Endometrium (tissue), 2 donors: ENCODE measurements at regions not wholly inside any gene's neighbourhood (a gene's known extent, or its start where the extent isn't known, plus 50 kb on each side); places are given as distances from the start of the nearest gene placed in this dataset.

Experiments
- FAIRE-seq: peaks from 2 replicates; lab custom pipeline; 2012; peaks lifted over from hg19 to GRCh38; lab: Jason Lieb, UNC
- donor health status: control.
- donor health status: control.

GRCh38 chr10:44820094-44820493, 91.0 kb upstream of the TMEM72 start:
- no peak for FAIRE-seq

- no peak for FAIRE-seq
These were observed 89.8 kb upstream of the TMEM72 start for GRCh38 chr10:44821290-44821689.

DNA sequence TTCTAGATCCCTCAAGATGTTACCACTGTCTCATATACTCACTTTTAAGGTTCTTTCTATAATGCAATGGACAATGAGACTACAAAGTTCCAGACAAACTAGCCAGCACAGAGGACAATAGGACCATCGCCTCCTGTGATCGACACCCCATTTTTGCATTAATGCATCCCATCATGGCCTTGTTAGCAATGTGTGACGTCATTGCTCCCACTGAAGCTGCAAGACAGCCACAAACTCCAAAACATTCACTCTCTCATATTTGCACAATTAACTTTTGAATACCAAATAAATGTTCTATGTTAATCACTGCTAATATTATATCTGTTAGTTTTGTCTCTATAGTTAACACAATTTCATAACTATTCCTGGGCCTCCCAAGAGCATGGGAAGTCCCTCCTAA, 88.8 kb upstream of the TMEM72 start:
- no peak for FAIRE-seq

DNA sequence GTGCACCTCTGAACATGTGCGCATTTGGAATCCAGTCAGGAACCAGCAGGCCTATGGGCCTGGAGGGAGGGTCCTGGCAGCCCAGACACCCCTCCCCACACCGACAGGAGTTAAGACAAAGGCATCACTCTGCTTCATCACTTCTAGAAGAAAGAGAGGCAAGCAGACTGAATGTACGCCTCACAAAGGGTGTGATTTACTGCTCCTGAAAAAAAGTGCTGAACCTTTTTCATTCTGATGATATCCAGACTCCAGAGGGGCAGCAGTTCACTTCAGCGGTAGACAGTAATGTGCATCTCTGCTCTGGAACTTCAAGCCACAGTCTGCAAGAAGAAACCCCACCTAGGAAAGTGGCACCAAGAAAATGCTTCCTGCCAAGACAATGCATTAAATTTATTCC, 88.2 kb upstream of the TMEM72 start:
- no peak for FAIRE-seq

DNA sequence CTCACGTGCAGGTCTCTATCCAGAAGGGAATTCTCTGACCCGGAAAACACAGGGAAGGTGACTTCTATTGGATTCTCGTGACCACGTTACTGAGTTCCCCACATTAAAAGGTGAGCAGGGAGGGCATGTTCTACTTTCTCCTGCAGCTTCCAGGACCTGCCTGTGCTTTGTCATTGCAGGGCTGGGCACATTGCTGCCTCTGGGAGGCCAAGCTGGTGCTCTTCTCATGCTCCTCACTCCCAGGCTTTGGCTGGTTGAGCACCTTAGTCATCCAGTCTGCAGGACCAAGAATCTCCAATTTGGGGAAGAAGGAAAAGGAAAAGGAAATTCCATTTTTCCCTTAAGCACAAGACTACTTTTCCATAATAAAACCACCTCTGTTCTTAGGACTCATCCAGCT, 86.5 kb upstream of the TMEM72 start:
- no peak for FAIRE-seq

DNA sequence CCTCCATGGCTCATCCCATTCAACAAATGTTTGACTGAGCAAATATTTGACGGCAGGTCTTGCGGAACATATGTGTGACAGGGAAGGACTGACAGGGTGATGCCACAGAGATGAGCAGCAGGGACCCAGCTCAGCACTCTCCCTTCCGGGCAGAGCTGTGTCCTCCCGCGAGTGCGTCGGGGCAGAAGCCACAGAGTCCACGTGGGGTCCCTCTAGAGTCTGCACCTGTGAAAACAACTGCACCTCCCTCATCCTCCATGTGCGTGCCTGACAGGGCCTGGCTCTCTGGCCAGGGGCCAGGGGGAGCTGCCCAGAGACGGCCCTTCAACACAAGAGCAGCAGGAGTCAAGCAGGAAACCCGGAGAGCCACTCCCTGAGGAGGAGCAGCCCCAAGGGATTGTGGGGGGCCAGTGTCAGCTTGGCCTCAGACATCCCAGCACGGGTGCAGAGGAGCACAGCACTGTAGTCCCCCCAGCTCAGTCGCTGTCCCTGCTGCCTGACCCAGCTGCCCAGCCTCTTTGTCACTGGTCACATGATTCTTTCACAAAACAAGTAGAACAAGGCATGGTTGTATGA, 83.6 kb upstream of the TMEM72 start:
- FAIRE-seq: no peak

GRCh38 chr10:44828508-44829142, 82.5 kb upstream of the TMEM72 start:
- no peak for FAIRE-seq

GRCh38 chr10:44829426-44829825, 81.7 kb upstream of the TMEM72 start:
- FAIRE-seq: no peak

DNA sequence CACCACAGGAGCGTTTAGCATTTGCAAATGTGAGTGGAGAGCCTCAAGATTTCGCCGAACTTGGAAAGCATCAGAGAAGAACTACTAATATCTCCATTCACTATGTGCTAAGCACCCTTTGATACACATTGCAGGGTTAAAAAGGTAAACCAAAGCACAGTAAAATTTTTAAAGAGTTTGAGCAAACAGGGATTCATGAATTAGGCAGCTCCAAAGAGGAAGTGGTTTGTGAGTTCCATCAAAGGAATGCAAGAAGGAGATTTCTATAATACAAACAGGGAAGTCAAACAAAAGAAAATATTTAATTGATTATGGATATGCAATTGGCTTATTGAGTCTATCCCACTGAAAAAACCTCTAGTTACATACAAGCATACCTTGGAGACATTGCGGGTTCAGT, 81.1 kb upstream of the TMEM72 start:
- no peak for FAIRE-seq

DNA sequence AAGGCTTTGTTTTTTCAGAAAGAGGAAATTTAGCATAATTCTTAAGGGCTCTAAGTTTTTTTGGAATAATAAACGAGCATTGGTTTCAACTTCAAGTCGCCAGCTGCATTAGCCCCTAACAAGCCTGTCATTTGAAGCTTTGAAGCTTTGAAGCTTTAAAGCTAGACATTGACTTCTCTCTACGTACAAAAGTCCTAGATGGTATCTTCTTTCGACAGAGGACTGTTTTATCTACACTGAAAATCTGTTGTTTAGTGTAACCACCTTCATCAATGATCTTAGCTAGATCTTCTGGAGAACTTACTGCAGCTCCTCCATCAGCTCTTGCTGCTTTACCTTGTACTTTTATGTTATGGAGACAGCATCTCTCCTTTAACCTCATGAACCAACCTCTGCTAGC, 79.6 kb upstream of the TMEM72 start:
- no peak for FAIRE-seq

DNA sequence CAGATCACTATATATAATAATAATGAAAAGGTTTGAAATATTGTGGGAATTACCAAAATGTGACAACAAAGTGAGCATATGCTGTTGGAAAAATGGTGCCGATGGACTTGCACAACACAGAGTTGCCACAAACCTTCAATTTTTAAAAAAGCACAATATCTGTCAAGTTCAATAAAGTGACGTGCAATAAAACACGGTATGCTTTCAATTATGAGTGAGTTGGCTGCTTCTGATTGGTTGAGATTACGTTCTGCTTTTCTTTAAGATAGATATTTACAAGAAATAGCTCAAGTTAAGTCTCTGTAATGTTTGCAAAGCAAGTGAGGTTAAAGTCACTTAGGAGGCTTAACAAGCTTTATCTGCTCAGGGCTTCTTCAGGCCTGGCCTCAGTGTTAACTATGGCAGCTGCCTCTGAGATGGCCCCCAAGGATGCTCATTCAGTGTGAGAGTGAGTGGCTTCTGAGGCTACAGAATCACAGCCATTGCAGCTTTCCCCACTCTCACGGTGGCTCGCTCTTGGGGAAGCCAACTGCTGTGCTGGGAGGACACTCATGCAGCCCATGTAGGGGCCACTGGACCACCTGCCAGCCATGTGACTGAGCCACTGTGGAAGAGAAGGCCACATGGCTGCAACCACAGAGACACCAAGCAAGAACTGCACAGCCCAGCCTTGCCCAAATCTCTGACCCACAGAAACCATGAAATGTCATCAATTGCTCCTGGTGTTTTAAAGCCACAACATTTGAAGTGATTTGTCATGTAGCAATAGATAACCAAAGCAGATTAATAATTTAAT, 78.3 kb upstream of the TMEM72 start:
- FAIRE-seq: no peak

- no peak for FAIRE-seq
These were observed 77.0 kb upstream of the TMEM72 start for GRCh38 chr10:44834131-44834530.

- FAIRE-seq: no peak
These were observed 75.8 kb upstream of the TMEM72 start for GRCh38 chr10:44835300-44835699.

- FAIRE-seq: no peak
These were observed 67.7 kb upstream of the TMEM72 start for GRCh38 chr10:44843484-44843883.

DNA sequence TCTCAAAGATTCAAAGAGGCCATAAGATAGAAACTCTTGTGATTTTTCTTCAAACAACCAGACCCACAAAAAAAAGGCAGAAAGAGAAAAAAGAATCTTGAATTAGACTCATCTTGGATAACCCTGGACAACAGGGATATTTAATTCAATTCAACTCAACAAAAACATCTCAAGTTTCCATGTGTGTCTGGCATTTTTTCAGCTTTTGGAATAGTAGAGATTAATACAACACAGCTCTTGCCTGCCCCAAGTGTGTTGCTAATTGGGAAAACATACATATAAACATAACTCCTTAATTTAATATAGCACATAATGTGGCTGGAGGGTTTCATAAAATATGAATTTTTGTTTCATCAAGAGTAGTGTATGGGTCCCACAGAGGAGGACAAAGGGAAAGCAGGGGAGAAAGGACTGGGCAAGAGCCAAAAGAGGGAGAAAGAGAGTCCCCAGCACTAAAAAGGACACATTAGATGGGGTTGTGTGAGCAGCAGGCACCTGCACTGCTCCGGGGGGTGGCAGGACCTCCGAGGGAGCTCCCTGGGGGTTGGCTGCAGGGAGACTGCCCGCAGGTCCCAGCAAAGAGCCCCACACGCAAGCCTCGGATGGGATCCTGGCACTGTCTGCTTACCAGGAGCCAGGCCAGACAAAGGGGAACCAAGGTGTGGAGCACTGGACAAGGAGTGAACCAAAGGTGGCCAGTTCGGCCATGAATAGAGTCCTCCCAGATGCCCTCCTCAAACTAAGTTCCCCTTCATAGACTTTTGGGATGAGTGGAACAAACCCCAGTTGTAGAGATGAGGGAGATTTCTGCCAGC, 65.6 kb upstream of the TMEM72 start:
- FAIRE-seq: no peak

GRCh38 chr10:44847110-44847509, 64.0 kb upstream of the TMEM72 start:
- no peak for FAIRE-seq

GRCh38 chr10:44848211-44848610, 62.9 kb upstream of the TMEM72 start:
- no peak for FAIRE-seq

GRCh38 chr10:44849936-44850335, 61.2 kb upstream of the TMEM72 start:
- no peak for FAIRE-seq

- FAIRE-seq: no peak
These were observed 60.7 kb upstream of the TMEM72 start for GRCh38 chr10:44850356-44850934.

GRCh38 chr10:44851413-44851812, 59.7 kb upstream of the TMEM72 start:
- FAIRE-seq: no peak

DNA sequence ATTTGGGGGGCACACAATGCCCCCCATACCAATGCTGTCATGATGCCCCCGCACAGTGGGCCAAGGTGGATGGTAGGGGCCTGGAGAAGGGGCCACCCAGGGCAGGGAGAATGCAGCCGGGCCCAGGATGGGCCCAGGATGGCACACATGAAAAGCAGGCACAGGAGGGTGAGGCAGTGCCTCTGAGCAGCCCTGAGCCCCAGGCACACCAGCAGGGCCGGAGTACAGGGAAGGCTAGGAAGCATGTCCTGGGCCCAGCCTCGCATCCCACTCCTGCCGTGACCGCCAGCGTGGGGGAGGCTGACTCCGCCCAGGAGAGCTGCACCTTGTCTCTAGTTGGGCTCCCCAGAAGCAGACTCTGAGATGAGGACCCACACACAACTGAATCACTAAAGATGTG, 59.3 kb upstream of the TMEM72 start:
- no peak for FAIRE-seq

- FAIRE-seq: no peak
These were observed 57.9 kb upstream of the TMEM72 start for GRCh38 chr10:44853148-44853734.
